Endodermal cell (in vitro differentiated cells): ENCODE measurements at regions not wholly inside any gene's neighbourhood (a gene's known extent, or its start where the extent isn't known, plus 50 kb on each side); places are given as distances from the start of the nearest gene placed in this dataset.
A peak's percentile ranks its signal among the peaks of the same experiment; 100 is the strongest.

Experiments
- DNase-seq: peaks from one replicate; pipeline ENCODE4 v3.0.0-alpha.2; 2017
- H3K27ac ChIP-seq: 2 replicates; pipeline ENCODE4 v1.5.1; 2013; ENCODE audit warnings: mild to moderate bottlenecking, low read depth, low read length, moderate library complexity
- H3K27me3 ChIP-seq: 2 replicates; pipeline ENCODE4 v1.6.1; 2013; ENCODE audit warnings: mild to moderate bottlenecking, low read length, moderate library complexity; ENCODE audit not compliant: insufficient read depth, control insufficient read depth, poor library complexity, severe bottlenecking
- H3K36me3 ChIP-seq: 2 replicates; pipeline ENCODE4 v1.7.0; 2013; ENCODE audit warnings: mild to moderate bottlenecking, low read length, moderate library complexity; ENCODE audit not compliant: control insufficient read depth, insufficient read depth
- H3K4me1 ChIP-seq: one replicate; pipeline ENCODE4 v1.7.0; 2013; ENCODE audit warnings: low read length; ENCODE audit not compliant: control insufficient read depth, insufficient read depth
- H3K4me3 ChIP-seq: 2 replicates; pipeline ENCODE4 v1.5.1; 2013; ENCODE audit warnings: mild to moderate bottlenecking, low read length, moderate library complexity
- H3K9ac ChIP-seq: 2 replicates; pipeline ENCODE4 v1.6.1; 2013; ENCODE audit warnings: mild to moderate bottlenecking, low read length, moderate library complexity; ENCODE audit not compliant: poor library complexity, severe bottlenecking; ENCODE audit errors: extremely low read depth
- H3K9me3 ChIP-seq: 2 replicates; pipeline ENCODE4 v1.6.1; 2013; ENCODE audit warnings: mild to moderate bottlenecking, low read length, moderate library complexity; ENCODE audit not compliant: control insufficient read depth
- H3K27ac Mint-ChIP-seq: 2 replicates; pipeline ENCODE4 v1.8.0; 2020; ENCODE audit warnings: mixed read lengths
- H3K27me3 Mint-ChIP-seq: 2 replicates; pipeline ENCODE4 v1.8.0; 2021; ENCODE audit warnings: mild to moderate bottlenecking, mixed read lengths; ENCODE audit not compliant: insufficient read depth
- H3K36me3 Mint-ChIP-seq: 2 replicates; pipeline ENCODE4 v1.8.0; 2020; ENCODE audit warnings: low read depth, mixed read lengths
- H3K4me1 Mint-ChIP-seq: 2 replicates; pipeline ENCODE4 v1.8.0; 2020; ENCODE audit warnings: mixed read lengths
- H3K4me3 Mint-ChIP-seq: 2 replicates; pipeline ENCODE4 v1.8.0; 2020; ENCODE audit warnings: mild to moderate bottlenecking, moderate library complexity, mixed read lengths
- H3K9me3 Mint-ChIP-seq: 2 replicates; pipeline ENCODE4 v1.8.0; 2020; ENCODE audit warnings: mild to moderate bottlenecking, mixed read lengths
- CTCF ChIP-seq: fragments of 200-600 bp; sonication (generic); conservative IDR thresholded peaks from 2 replicates; pipeline ENCODE4 v1.5.0; 2021; ENCODE audit warnings: antibody characterized with exemption, mild to moderate bottlenecking
- WGBS, 2 experiments: methylation state at CpG; one replicate each; pipeline versions ENCODE4 v1.1.5 to v1.1.7; 2013; ENCODE audit warnings: missing lambda C conversion rate in 2 of 2, mixed read lengths in 1 of 2; ENCODE audit not compliant: insufficient coverage in 1 of 2, insufficient read length in 1 of 2; 5-methylcytosine and 5-hydroxymethylcytosine counted together

GRCh38 chr10:33878238-33878786 is 543.8 kb upstream of the NRP1 start:
- no peak overlapping the region for H3K27ac Mint-ChIP-seq
- peaks cover 18% of the 10 kb centered on the region for H3K4me1 ChIP-seq
- DNase-seq = no peak
- H3K36me3 ChIP-seq = no peaks in the 10 kb centered on the region
- H3K9ac ChIP-seq = no peak overlapping the region
- H3K27ac ChIP-seq = no peak overlapping the region
- peaks cover 16% of the 10 kb centered on the region for H3K27me3 ChIP-seq
- no peak for TF ChIP-seq CTCF
- H3K9me3 Mint-ChIP-seq = no peaks in the 10 kb centered on the region
- no peaks in the 10 kb centered on the region for H3K36me3 Mint-ChIP-seq
- H3K9me3 ChIP-seq = no peaks in the 10 kb centered on the region
- peaks cover 4% of the 10 kb centered on the region for H3K27me3 Mint-ChIP-seq
- WGBS, 2 experiments = 94 to 96% methylated on average over 9 to 10 of the region's 10 CpGs
- H3K4me1 Mint-ChIP-seq = peaks cover 32% of the 10 kb centered on the region
- H3K4me3 Mint-ChIP-seq = no peak overlapping the region
- H3K4me3 ChIP-seq = peak overlapping the region; percentile 11

- no peak overlapping the region for H3K27ac ChIP-seq
- H3K36me3 ChIP-seq = no peaks in the 10 kb centered on the region
- Mint-ChIP-seq H3K36me3 (no peaks in the 10 kb centered on the region), H3K4me1 (peaks cover 32% of the 10 kb centered on the region), H3K27ac (no peak overlapping the region), H3K4me3 (no peak overlapping the region), H3K9me3 (no peaks in the 10 kb centered on the region), H3K27me3 (peaks cover 3% of the 10 kb centered on the region)
- no peak overlapping the region for H3K9ac ChIP-seq
- H3K27me3 ChIP-seq = peaks cover 22% of the 10 kb centered on the region
- no peak for DNase-seq
- peaks cover 18% of the 10 kb centered on the region for H3K4me1 ChIP-seq
- TF ChIP-seq CTCF = no peak
- no peaks in the 10 kb centered on the region for H3K9me3 ChIP-seq
- H3K4me3 ChIP-seq = no peak overlapping the region
- WGBS, 2 experiments = 94 to 96% methylated on average over 5 to 9 of the region's 9 CpGs
These were observed 542.3 kb upstream of the NRP1 start for GRCh38 chr10:33876584-33877400.

GRCh38 chr10:33875924-33876583 is 541.6 kb upstream of the NRP1 start:
- no peaks in the 10 kb centered on the region for H3K27me3 Mint-ChIP-seq
- no peaks in the 10 kb centered on the region for H3K9me3 Mint-ChIP-seq
- peaks cover 18% of the 10 kb centered on the region for H3K27me3 ChIP-seq

More at GRCh38 chr10:33875924-33876583, 541.6 kb upstream of the NRP1 start:
- no peak overlapping the region for H3K27ac ChIP-seq
- 90 to 96% methylated on average over 6 to 9 of the region's 9 CpGs for WGBS, 2 experiments
- no peak for DNase-seq
- no peak for TF ChIP-seq CTCF
- H3K4me1 ChIP-seq = peaks cover 18% of the 10 kb centered on the region
- no peaks in the 10 kb centered on the region for H3K36me3 Mint-ChIP-seq
- no peak overlapping the region for H3K4me3 ChIP-seq
- no peaks in the 10 kb centered on the region for H3K9me3 ChIP-seq
- no peak overlapping the region for H3K4me3 Mint-ChIP-seq
- H3K36me3 ChIP-seq = no peaks in the 10 kb centered on the region
- peaks cover 32% of the 10 kb centered on the region for H3K4me1 Mint-ChIP-seq
- H3K27ac Mint-ChIP-seq = no peak overlapping the region
- H3K9ac ChIP-seq = no peak overlapping the region
